HepG2 (cell line): ENCODE measurements at regions not wholly inside any gene's neighbourhood (a gene's known extent, or its start where the extent isn't known, plus 50 kb on each side); places are given as distances from the start of the nearest gene placed in this dataset.

Source experiments
- ATAC-seq: fragments of 200-7000 bp; cut with Tn5 transposase; 3 replicates; pipeline ENCODE4 v1.9.1; 2020; ENCODE audit warnings: mild to moderate bottlenecking, moderate library complexity
- BruUV-seq: library from RNA; stranded (reverse); fragments of 400-500 nt; replicated peaks from 2 replicates; lab custom pipeline; 2021; lab: Mats Ljungman, UMichigan
- CTCF ChIA-PET: fragments of 300-600 bp; formaldehyde crosslinking; extraction: SDS; loops from one replicate; lab custom pipeline; 2021; ENCODE audit warnings: low total read pairs, inconsistent platforms, low intra/inter-chr PET ratio; lab: Yijun Ruan, JAX
- POLR2A ChIA-PET: fragments of 350-600 bp; sonication (Branson Sonifier 250); formaldehyde crosslinking; loops from one replicate; lab custom pipeline; 2020; ENCODE audit warnings: antibody characterized with exemption, inconsistent platforms; lab: Yijun Ruan, JAX
- DNase-seq: peaks from one replicate; pipeline ENCODE4 v3.0.0-alpha.2; 2015; ENCODE audit warnings: low spot score
- FAIRE-seq: peaks from 3 replicates; lab custom pipeline; 2011; peaks lifted over from hg19 to GRCh38; lab: Jason Lieb, UNC
- H2AFZ ChIP-seq: one replicate; pipeline ENCODE4 v1.6.1; 2011; ENCODE audit warnings: low read length, inconsistent platforms
- H3K27ac ChIP-seq: fragments of 300-600 bp; 3 replicates; pipeline ENCODE4 v1.8.0; 2011; ENCODE audit warnings: mixed run types, mild to moderate bottlenecking, mixed read lengths, low read length, inconsistent platforms; ENCODE audit not compliant: insufficient read depth; ENCODE audit errors: extremely low read length
- H3K27me3 ChIP-seq, 2 experiments: fragments of 200-600 bp in 1 of 2; 2 replicates in 1 of 2; 3 replicates in 1 of 2; pipeline versions ENCODE4 v1.6.0 to v1.8.0; 2011; ENCODE audit warnings: low read length in 2 of 2, mild to moderate bottlenecking in 2 of 2, moderate library complexity in 2 of 2, inconsistent platforms in 1 of 2; ENCODE audit not compliant: insufficient read depth in 2 of 2, control insufficient read depth in 1 of 2
- H3K36me3 ChIP-seq, 2 experiments: fragments of 200-600 bp in 1 of 2; replicated peaks in 1 of 2; 2 replicates in 1 of 2; 3 replicates in 1 of 2; pipeline versions ENCODE4 v1.5.1 to v1.8.0; 2011; ENCODE audit warnings: low read length in 2 of 2, inconsistent platforms in 1 of 2; ENCODE audit not compliant: insufficient read depth in 2 of 2, control insufficient read depth in 1 of 2
- H3K4me1 ChIP-seq: 2 replicates; pipeline ENCODE4 v1.5.1; 2012; ENCODE audit warnings: low read length, inconsistent platforms; ENCODE audit not compliant: insufficient read depth
- H3K4me2 ChIP-seq: 2 replicates; pipeline ENCODE4 v1.6.0; 2011; ENCODE audit warnings: low read depth, low read length, inconsistent platforms
- H3K4me3 ChIP-seq, 3 experiments: fragments of 200-600 bp in 1 of 3; sonication (generic), shearing (Covaris generic) in 1 of 3; replicated peaks in 1 of 3; 2 replicates each; pipeline ENCODE4 v1.5.1; 2011 to 2016; ENCODE audit warnings: low read length in 3 of 3, inconsistent platforms in 2 of 3, low read depth in 2 of 3, mild to moderate bottlenecking in 2 of 3, control low read depth in 1 of 3, mixed read lengths in 1 of 3; ENCODE audit not compliant: insufficient read depth in 1 of 3
- H3K79me2 ChIP-seq: one replicate; pipeline ENCODE4 v1.6.1; 2011; ENCODE audit warnings: low read length, inconsistent platforms; ENCODE audit not compliant: insufficient read depth
- H3K9ac ChIP-seq: 2 replicates; pipeline ENCODE4 v1.6.0; 2011; ENCODE audit warnings: mild to moderate bottlenecking, low read depth, low read length, inconsistent platforms; ENCODE audit not compliant: insufficient read depth
- H3K9me3 ChIP-seq: 2 replicates; pipeline ENCODE4 v1.5.1; 2012; ENCODE audit warnings: mild to moderate bottlenecking, low read length
- H4K20me1 ChIP-seq: 2 replicates; pipeline ENCODE4 v1.6.0; 2011; ENCODE audit warnings: inconsistent platforms, mild to moderate bottlenecking, low read length, moderate library complexity; ENCODE audit not compliant: insufficient read depth
- CHCHD3 ChIP-seq: sonication (generic); formaldehyde crosslinking; IDR thresholded peaks from 2 replicates; pipeline ENCODE4 v1.8.0; 2022; ENCODE audit warnings: mild to moderate bottlenecking, missing genetic modification reagents, moderate library complexity
- EED ChIP-seq: sonication (generic); formaldehyde crosslinking; IDR thresholded peaks from 2 replicates; pipeline ENCODE4 v1.5.0; 2020; ENCODE audit warnings: mild to moderate bottlenecking, missing genetic modification reagents
- ELF1 ChIP-seq: sonication (generic); formaldehyde crosslinking; IDR thresholded peaks from 2 replicates; pipeline ENCODE4 v1.4.0; 2020; ENCODE audit warnings: missing genetic modification reagents
- ERF ChIP-seq: IDR thresholded peaks from 2 replicates; pipeline ENCODE4 v1.6.1; 2018; ENCODE audit warnings: missing biosample characterization, missing genetic modification reagents
- FLYWCH1 ChIP-seq: sonication (generic); formaldehyde crosslinking; IDR thresholded peaks from 2 replicates; pipeline ENCODE4 v1.8.1; 2023; ENCODE audit warnings: mild to moderate bottlenecking, missing genetic modification reagents
- GATAD1 ChIP-seq: IDR thresholded peaks from 2 replicates; pipeline ENCODE4 v1.6.1; 2016; ENCODE audit warnings: missing genetic modification reagents, missing compliant biosample characterization
- HNRNPK ChIP-seq: fragments of 200-400 bp; formaldehyde crosslinking; IDR thresholded peaks from 2 replicates; pipeline ENCODE4 v1.6.1; 2018; ENCODE audit warnings: low read length, low read depth, moderate library complexity, mild to moderate bottlenecking; ENCODE audit not compliant: poor library complexity, severe bottlenecking
- MBNL3 ChIP-seq: fragments of 250-450 bp; sonication (Bioruptor Pico); conservative IDR thresholded peaks from 2 replicates; pipeline ENCODE4 v1.8.0; 2022; ENCODE audit warnings: mild to moderate bottlenecking, inconsistent platforms
- MEF2D ChIP-seq: sonication (generic); formaldehyde crosslinking; IDR thresholded peaks from 2 replicates; pipeline ENCODE4 v1.5.1; 2020; ENCODE audit warnings: mild to moderate bottlenecking, missing genetic modification reagents
- MEIS1 ChIP-seq: sonication (generic); formaldehyde crosslinking; IDR thresholded peaks from 2 replicates; pipeline ENCODE4 v1.9.0; 2021; ENCODE audit warnings: mild to moderate bottlenecking, missing genetic modification reagents, moderate library complexity, borderline replicate concordance
- MNT ChIP-seq: fragments of 450-650 bp; IDR thresholded peaks from 2 replicates; pipeline ENCODE4 v1.6.1; 2016
- NFE2 ChIP-seq: sonication (generic); formaldehyde crosslinking; IDR thresholded peaks from 2 replicates; pipeline ENCODE4 v1.4.0; 2020; ENCODE audit warnings: missing genetic modification reagents
- PATZ1 ChIP-seq: sonication (generic); formaldehyde crosslinking; IDR thresholded peaks from 2 replicates; pipeline ENCODE4 v1.4.0; 2020; ENCODE audit warnings: missing genetic modification reagents
- PHF5A ChIP-seq: IDR thresholded peaks from one replicate; pipeline ENCODE4 v1.6.1; 2018; ENCODE audit warnings: low read depth, missing genetic modification reagents; ENCODE audit not compliant: unreplicated experiment
- SMC3 ChIP-seq: IDR thresholded peaks from 2 replicates; pipeline ENCODE4 v1.6.1; 2011; ENCODE audit warnings: low read length, improper control_type of control experiment
- SYNCRIP ChIP-seq: fragments of 200-400 bp; formaldehyde crosslinking; IDR thresholded peaks from 2 replicates; pipeline ENCODE4 v1.6.1; 2018; ENCODE audit warnings: mild to moderate bottlenecking, low read depth, low read length; ENCODE audit not compliant: insufficient read depth
- TRIM22 ChIP-seq: fragments of 450-650 bp; IDR thresholded peaks from 2 replicates; pipeline ENCODE4 v1.6.1; 2017
- XBP1 ChIP-seq: sonication (generic); formaldehyde crosslinking; IDR thresholded peaks from 2 replicates; pipeline ENCODE4 v1.5.0; 2020; ENCODE audit warnings: missing genetic modification reagents
- ZFP82 ChIP-seq: sonication (generic); formaldehyde crosslinking; IDR thresholded peaks from 2 replicates; pipeline ENCODE4 v1.5.1; 2020; ENCODE audit warnings: mild to moderate bottlenecking, missing genetic modification reagents, borderline replicate concordance
- ZFYVE20 ChIP-seq: sonication (generic); formaldehyde crosslinking; IDR thresholded peaks from 2 replicates; pipeline ENCODE4 v1.8.0; 2023; ENCODE audit warnings: low read depth, mild to moderate bottlenecking, moderate library complexity, missing genetic modification reagents, borderline replicate concordance
- ZNF580 ChIP-seq: IDR thresholded peaks from 2 replicates; pipeline ENCODE4 v1.6.1; 2016; ENCODE audit warnings: low read depth, borderline replicate concordance
- WGBS: methylation state at CpG from one replicate; pipeline ENCODE4 v1.1.6; 2017; ENCODE audit warnings: low lambda C conversion rate; 5-methylcytosine and 5-hydroxymethylcytosine counted together
- in situ Hi-C: cut with HindIII; loops from 2 replicates; pipeline ENCODE4 v1.10.0; 2017; ENCODE audit warnings: low pct_unique_long_range_greater_than_20kb; ENCODE audit not compliant: extremely low pct_ligation_motif_present
- intact Hi-C: fragments of 100-400 bp; cut with micrococcal nuclease; formaldehyde crosslinking; loops from one replicate; pipeline ENCODE4 v1.10.0; 2022; ENCODE audit not compliant: unreplicated experiment

- TF ChIP-seq MNT (no peak), NFE2 (CRISPR knock-in tag) (no peak), MEF2D (CRISPR knock-in tag) (no peak), ERF (CRISPR knock-in tag) (no peak), TRIM22 (no peak), FLYWCH1 (CRISPR knock-in tag) (no peak), PHF5A (CRISPR knock-in tag) (no peak), PATZ1 (no peak)
Observed at GRCh38 chr7:125481323-125481722, 551.7 kb upstream of the POT1 start (continued).

- no TSS peak for BruUV-seq
- in situ Hi-C loops (no loop called here), intact Hi-C loops (no loop called here)
- Histone ChIP-seq H3K27me3 (no peaks in the 10 kb centered on the region), H3K9me3 (no peaks in the 10 kb centered on the region), H3K9ac (no peak overlapping the region), H3K4me3 (no peak overlapping the region), H3K4me2 (no peak overlapping the region), H3K27ac (no peak overlapping the region), H3K4me1 (no peaks in the 10 kb centered on the region), H2AFZ (no peak overlapping the region), H4K20me1 (no peaks in the 10 kb centered on the region), H3K79me2 (no peaks in the 10 kb centered on the region), H3K36me3 (no peaks in the 10 kb centered on the region)
- ATAC-seq (no peak), DNase-seq (no peak), FAIRE-seq (no peak)
- CTCF ChIA-PET, result no interaction called here
- WGBS, result 19% methylated on average over 10 of the region's 10 CpGs
- POLR2A ChIA-PET, result no interaction called here
- TF ChIP-seq ZNF580 (CRISPR knock-in tag) (no peak), GATAD1 (CRISPR knock-in tag) (no peak), ZFYVE20 (CRISPR knock-in tag) (no peak), EED (CRISPR knock-in tag) (no peak), ZFP82 (CRISPR knock-in tag) (no peak), SYNCRIP (no peak), ELF1 (no peak), XBP1 (CRISPR knock-in tag) (no peak), MBNL3 (CRISPR knock-in tag) (no peak), CHCHD3 (CRISPR knock-in tag) (no peak), MEIS1 (no peak), SMC3 (no peak), HNRNPK (no peak)
Observed at GRCh38 chr7:125480762-125481161, 551.1 kb upstream of the POT1 start.
